ENCODE measurements at regions not wholly inside any gene's neighbourhood (a gene's known extent, or its start where the extent isn't known, plus 50 kb on each side); places are given as distances from the start of the nearest gene placed in this dataset.
A peak's percentile ranks its signal among the peaks of the same experiment; 100 is the strongest.

- Mint-ChIP-seq H3K4me1 (ENCODE audit: low read depth) (no peaks in the 10 kb centered on the region), H3K27ac (no peak overlapping the region), H3K9me3 (no peaks in the 10 kb centered on the region), H3K27me3 (peaks cover 9% of the 10 kb centered on the region), H3K4me3 (no peak overlapping the region), H3K36me3 (ENCODE audit: low read depth) (no peaks in the 10 kb centered on the region)
- ChIA-PET POLR2A (no interaction called here), CTCF (no interaction called here)
- DNase-seq = no peak
- intact Hi-C loops (cut with micrococcal nuclease) = no loop called here
- ATAC-seq = no peak
- TF ChIP-seq CTCF (IDR thresholded peaks at IDR 0.05) = no peak
Measured at GRCh38 chr6:99768166-99768565, 161.5 kb downstream of the PRDM13 start.

- DNase-seq (no peak), ATAC-seq (no peak)
- ChIA-PET CTCF (no interaction called here), POLR2A (no interaction called here)
- H3K4me1 Mint-ChIP-seq (ENCODE audit: low read depth) = no peaks in the 10 kb centered on the region
- H3K9me3 Mint-ChIP-seq = no peaks in the 10 kb centered on the region
- no peak overlapping the region for H3K4me3 Mint-ChIP-seq
- no peaks in the 10 kb centered on the region for H3K36me3 Mint-ChIP-seq (ENCODE audit: low read depth)
- no peak for TF ChIP-seq CTCF (IDR thresholded peaks at IDR 0.05)
- peaks cover 27% of the 10 kb centered on the region for H3K27me3 Mint-ChIP-seq
- no peak overlapping the region for H3K27ac Mint-ChIP-seq
- intact Hi-C loops (cut with micrococcal nuclease) = no loop called here
Measured at GRCh38 chr6:99779631-99780555, 173.3 kb downstream of the PRDM13 start.

GRCh38 chr6:99780556-99780885 lies 173.9 kb downstream of the PRDM13 start:
- Mint-ChIP-seq H3K4me1 (ENCODE audit: low read depth) (no peaks in the 10 kb centered on the region), H3K36me3 (ENCODE audit: low read depth) (no peaks in the 10 kb centered on the region), H3K9me3 (no peaks in the 10 kb centered on the region), H3K4me3 (no peak overlapping the region), H3K27ac (no peak overlapping the region), H3K27me3 (peaks cover 24% of the 10 kb centered on the region)
- TF ChIP-seq CTCF (IDR thresholded peaks at IDR 0.05) = no peak
- ATAC-seq (no peak), DNase-seq (no peak)
- intact Hi-C loops (cut with micrococcal nuclease) = no loop called here
- ChIA-PET CTCF (no interaction called here), POLR2A (no interaction called here)

- Mint-ChIP-seq H3K36me3 (ENCODE audit: low read depth) (no peaks in the 10 kb centered on the region), H3K4me1 (ENCODE audit: low read depth) (no peaks in the 10 kb centered on the region), H3K27ac (no peak overlapping the region), H3K4me3 (no peak overlapping the region), H3K9me3 (no peaks in the 10 kb centered on the region), H3K27me3 (peaks cover 10% of the 10 kb centered on the region)
- ChIA-PET POLR2A (no interaction called here), CTCF (no interaction called here)
- no peak for ATAC-seq
- DNase-seq = no peak
- no peak for TF ChIP-seq CTCF (IDR thresholded peaks at IDR 0.05)
- intact Hi-C loops (cut with micrococcal nuclease) = no loop called here
Measured at GRCh38 chr6:99789767-99790166, 183.1 kb downstream of the PRDM13 start.

GRCh38 chr6:99790679-99791078 lies 184.0 kb downstream of the PRDM13 start:
- Mint-ChIP-seq H3K36me3 (ENCODE audit: low read depth) (no peaks in the 10 kb centered on the region), H3K4me3 (no peak overlapping the region), H3K27ac (no peak overlapping the region), H3K27me3 (peaks cover 12% of the 10 kb centered on the region), H3K9me3 (no peaks in the 10 kb centered on the region), H3K4me1 (ENCODE audit: low read depth) (no peaks in the 10 kb centered on the region)
- intact Hi-C loops (cut with micrococcal nuclease) = no loop called here
- ChIA-PET CTCF (interaction anchor here (1.3 kb wide), 1 partner anchor 202 kb away, joined by 4 read pairs; no protein-coding TSS in a partner anchor), POLR2A (no interaction called here)
- no peak for DNase-seq
- ATAC-seq = no peak
- TF ChIP-seq CTCF (IDR thresholded peaks at IDR 0.05) = peak; percentile 10

All from activated CD8-positive, alpha-beta T cell treated with anti-CD3 and anti-CD28 coated beads for 36 hours (primary cell).